Mesenchymal stem cell (in vitro differentiated cells and primary cell): ENCODE measurements at regions not wholly inside any gene's neighbourhood (a gene's known extent, or its start where the extent isn't known, plus 50 kb on each side); places are given as distances from the start of the nearest gene placed in this dataset.
"Not testable (repeated sequence)": the region's sequence is repeated elsewhere in the genome, so short reads cannot be mapped to it uniquely, and the experiment has no call there.

Source experiments
- DNase-seq: peaks from one replicate; pipeline ENCODE4 v3.0.0-alpha.2; 2013
- H2AFZ ChIP-seq: one replicate; pipeline ENCODE4 v1.6.1; 2013; ENCODE audit warnings: low read depth, mild to moderate bottlenecking, control low read depth, inconsistent platforms, low read length, moderate library complexity
- H2AK5ac ChIP-seq: 2 replicates; pipeline ENCODE4 v1.6.1; 2013; ENCODE audit warnings: low read length, moderate library complexity, mild to moderate bottlenecking, inconsistent platforms; ENCODE audit not compliant: severe bottlenecking
- H2BK120ac ChIP-seq: one replicate; pipeline ENCODE4 v1.6.1; 2013; ENCODE audit warnings: low read depth, mild to moderate bottlenecking, inconsistent platforms, low read length, moderate library complexity
- H2BK12ac ChIP-seq, 2 experiments: one replicate each; pipeline ENCODE4 v1.6.1; 2013; ENCODE audit warnings: inconsistent platforms in 2 of 2, low read length in 2 of 2, mild to moderate bottlenecking in 2 of 2, moderate library complexity in 2 of 2, control low read depth in 1 of 2
- H2BK15ac ChIP-seq: one replicate; pipeline ENCODE4 v1.6.1; 2013; ENCODE audit warnings: mild to moderate bottlenecking, low read depth, inconsistent platforms; ENCODE audit not compliant: poor library complexity, severe bottlenecking
- H2BK5ac ChIP-seq: 2 replicates; pipeline ENCODE4 v1.6.1; 2013; ENCODE audit warnings: low read depth, mild to moderate bottlenecking, low read length, control low read depth, inconsistent platforms; ENCODE audit not compliant: poor library complexity, severe bottlenecking
- H3K14ac ChIP-seq, 2 experiments: one replicate each; pipeline ENCODE4 v1.6.1; 2013; ENCODE audit warnings: inconsistent platforms in 2 of 2, low read length in 2 of 2, control low read depth in 1 of 2, mild to moderate bottlenecking in 1 of 2, moderate library complexity in 1 of 2
- H3K18ac ChIP-seq, 2 experiments: one replicate each; pipeline ENCODE4 v1.6.1; 2013; ENCODE audit warnings: inconsistent platforms in 2 of 2, low read length in 2 of 2, control low read depth in 1 of 2, low read depth in 1 of 2, mild to moderate bottlenecking in 1 of 2
- H3K23ac ChIP-seq, 2 experiments: one replicate each; pipeline ENCODE4 v1.6.1; 2013; ENCODE audit warnings: inconsistent platforms in 2 of 2, low read length in 2 of 2, mild to moderate bottlenecking in 2 of 2, moderate library complexity in 2 of 2, control low read depth in 1 of 2
- H3K27ac ChIP-seq: 2 replicates; pipeline ENCODE4 v1.5.1; 2013; ENCODE audit warnings: mild to moderate bottlenecking, moderate library complexity, low read length, control low read depth, inconsistent platforms; ENCODE audit not compliant: poor library complexity, severe bottlenecking
- H3K27me3 ChIP-seq, 2 experiments: 2 replicates each; pipeline versions ENCODE4 v1.6.1 to v1.7.0; 2013; ENCODE audit warnings: low read length in 2 of 2, mild to moderate bottlenecking in 2 of 2, moderate library complexity in 2 of 2, control low read depth in 1 of 2, inconsistent platforms in 1 of 2; ENCODE audit not compliant: control insufficient read depth in 1 of 2, insufficient read depth in 1 of 2
- H3K36me3 ChIP-seq, 2 experiments: 2 replicates each; pipeline versions ENCODE4 v1.6.1 to v1.7.0; 2013; ENCODE audit warnings: low read length in 2 of 2, control low read depth in 1 of 2, inconsistent platforms in 1 of 2, low read depth in 1 of 2, mild to moderate bottlenecking in 1 of 2; ENCODE audit not compliant: insufficient read depth in 2 of 2, control insufficient read depth in 1 of 2
- H3K4ac ChIP-seq, 2 experiments: one replicate each; pipeline ENCODE4 v1.6.1; 2013; ENCODE audit warnings: inconsistent platforms in 2 of 2, low read length in 2 of 2, mild to moderate bottlenecking in 2 of 2, moderate library complexity in 2 of 2, control low read depth in 1 of 2, low read depth in 1 of 2
- H3K4me1 ChIP-seq: 2 replicates; pipeline ENCODE4 v1.6.1; 2013; ENCODE audit warnings: low read depth, low read length, control low read depth; ENCODE audit not compliant: control insufficient read depth, insufficient read depth
- H3K4me2 ChIP-seq: 2 replicates; pipeline ENCODE4 v1.6.1; 2013; ENCODE audit warnings: low read length, mild to moderate bottlenecking, inconsistent platforms; ENCODE audit not compliant: poor library complexity, severe bottlenecking
- H3K4me3 ChIP-seq, 2 experiments: 2 replicates each; pipeline versions ENCODE4 v1.5.1 to v1.7.0; 2013; ENCODE audit warnings: low read length in 2 of 2, mild to moderate bottlenecking in 2 of 2, control low read depth in 1 of 2, low read depth in 1 of 2; ENCODE audit not compliant: insufficient read depth in 1 of 2
- H3K79me1 ChIP-seq: replicated peaks from 2 replicates; pipeline ENCODE4 v1.6.1; 2013; ENCODE audit warnings: mild to moderate bottlenecking, control low read depth, low read length, inconsistent platforms; ENCODE audit not compliant: poor library complexity, severe bottlenecking
- H3K9ac ChIP-seq: 2 replicates; pipeline ENCODE4 v1.7.0; 2013; ENCODE audit warnings: mild to moderate bottlenecking, low read length, moderate library complexity
- H3K9me3 ChIP-seq: 2 replicates; pipeline ENCODE4 v1.7.0; 2013; ENCODE audit warnings: mild to moderate bottlenecking, low read length; ENCODE audit not compliant: control insufficient read depth
- H4K8ac ChIP-seq: one replicate; pipeline ENCODE4 v1.6.1; 2013; ENCODE audit warnings: inconsistent platforms, mild to moderate bottlenecking, low read length, moderate library complexity
- H4K91ac ChIP-seq: one replicate; pipeline ENCODE4 v1.6.1; 2013; ENCODE audit warnings: mild to moderate bottlenecking, low read length, inconsistent platforms
- whole genome bisulfite sequencing: methylation state at CpG from one replicate; pipeline ENCODE4 v1.1.7; 2013; ENCODE audit warnings: mixed read lengths; 5-methylcytosine and 5-hydroxymethylcytosine counted together

DNA sequence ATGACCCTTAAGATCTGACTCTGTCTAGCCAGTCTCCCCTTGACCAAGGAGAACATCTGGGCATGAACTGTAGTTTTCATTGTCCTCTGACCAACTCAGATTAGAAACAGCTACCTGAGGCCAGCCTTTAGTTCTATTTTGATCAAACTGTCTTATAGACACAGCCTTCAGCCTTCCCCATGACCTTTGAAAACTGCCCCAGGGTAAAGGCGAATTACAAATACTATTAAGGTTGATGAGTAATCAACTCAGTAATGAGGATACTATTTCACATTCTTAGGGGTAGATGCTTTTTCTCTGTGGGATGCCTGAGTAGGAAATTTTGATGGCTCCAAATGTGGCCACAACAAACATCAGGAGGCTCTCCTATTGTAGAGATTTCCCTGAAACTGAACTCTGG, 125.8 kb upstream of the ERV3-1 start:
- H3K9me3 ChIP-seq, H3K4me1 ChIP-seq, H4K8ac ChIP-seq, H2BK120ac ChIP-seq, H3K9ac ChIP-seq, H3K79me1 ChIP-seq, H3K4me2 ChIP-seq, H3K4ac ChIP-seq, H2AK5ac ChIP-seq, H2BK5ac ChIP-seq, H3K27me3 ChIP-seq, H3K27ac ChIP-seq, DNase-seq, H3K23ac ChIP-seq, H3K14ac ChIP-seq, H3K36me3 ChIP-seq, H2BK15ac ChIP-seq, H3K18ac ChIP-seq, H2AFZ ChIP-seq, H2BK12ac ChIP-seq, H3K4me3 ChIP-seq, H4K91ac ChIP-seq: not testable (repeated sequence)
- WGBS = no CpG with 5 or more reads among the region's 1 CpG

DNA sequence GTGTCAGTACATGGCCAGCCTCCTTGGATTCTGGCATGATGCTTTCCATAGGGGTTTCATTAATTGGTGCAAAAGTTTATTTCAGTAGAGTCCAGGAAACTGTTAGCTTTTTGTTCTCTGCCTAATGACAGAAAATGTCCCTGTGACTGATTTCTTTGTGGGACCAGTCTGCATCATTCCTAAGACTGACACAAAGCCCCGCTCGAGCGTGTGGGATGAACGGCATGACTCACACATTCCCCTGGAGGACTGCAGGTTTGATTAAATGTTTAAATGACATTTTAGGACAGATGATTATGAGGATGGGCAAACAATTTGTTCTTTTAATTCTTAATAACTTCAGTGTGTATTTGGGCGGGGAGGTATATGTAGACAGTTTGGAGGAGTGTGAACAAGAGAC, 120.9 kb upstream of the ERV3-1 start:
- DNase-seq, H2BK15ac ChIP-seq, H3K14ac ChIP-seq, H3K18ac ChIP-seq, H2BK5ac ChIP-seq, H4K91ac ChIP-seq, H4K8ac ChIP-seq, H3K36me3 ChIP-seq, H2AK5ac ChIP-seq, H3K4ac ChIP-seq, H3K27ac ChIP-seq, H3K23ac ChIP-seq, H2AFZ ChIP-seq, H3K4me2 ChIP-seq, H3K27me3 ChIP-seq, H2BK12ac ChIP-seq, H2BK120ac ChIP-seq, H3K4me3 ChIP-seq, H3K9me3 ChIP-seq, H3K79me1 ChIP-seq, H3K9ac ChIP-seq, H3K4me1 ChIP-seq: not testable (repeated sequence)
- no CpG with 5 or more reads among the region's 5 CpGs for WGBS

DNA sequence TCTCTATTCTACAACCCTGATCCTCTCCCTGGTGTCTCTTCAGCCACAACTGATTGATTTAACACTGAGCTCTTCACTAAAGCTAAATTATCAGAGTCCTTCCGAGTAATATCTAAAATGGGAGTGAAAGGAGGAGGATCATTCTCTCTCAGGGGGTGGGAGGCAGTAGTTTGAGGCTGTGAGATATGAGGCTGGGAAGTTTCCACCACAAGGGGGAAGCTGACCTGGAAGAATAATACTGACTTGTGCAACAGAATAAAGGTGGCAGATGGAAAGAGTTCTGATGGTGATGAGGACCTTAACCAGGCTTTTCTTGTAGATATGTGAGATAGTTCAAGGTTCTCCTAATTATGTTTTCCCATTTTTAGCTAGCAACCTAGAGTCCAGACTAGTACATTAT, 118.1 kb upstream of the ERV3-1 start:
- H3K23ac ChIP-seq, H3K4me2 ChIP-seq, H3K9me3 ChIP-seq, H2BK15ac ChIP-seq, H3K36me3 ChIP-seq, H3K4me1 ChIP-seq, H3K9ac ChIP-seq, H3K14ac ChIP-seq, H3K4me3 ChIP-seq, H4K8ac ChIP-seq, H2BK12ac ChIP-seq, H2AFZ ChIP-seq, DNase-seq, H4K91ac ChIP-seq, H3K27me3 ChIP-seq, H3K27ac ChIP-seq, H3K4ac ChIP-seq, H2BK5ac ChIP-seq, H3K18ac ChIP-seq, H2AK5ac ChIP-seq, H2BK120ac ChIP-seq, H3K79me1 ChIP-seq: not testable (repeated sequence)
- WGBS = no CpG with 5 or more reads among the region's 1 CpG

DNA sequence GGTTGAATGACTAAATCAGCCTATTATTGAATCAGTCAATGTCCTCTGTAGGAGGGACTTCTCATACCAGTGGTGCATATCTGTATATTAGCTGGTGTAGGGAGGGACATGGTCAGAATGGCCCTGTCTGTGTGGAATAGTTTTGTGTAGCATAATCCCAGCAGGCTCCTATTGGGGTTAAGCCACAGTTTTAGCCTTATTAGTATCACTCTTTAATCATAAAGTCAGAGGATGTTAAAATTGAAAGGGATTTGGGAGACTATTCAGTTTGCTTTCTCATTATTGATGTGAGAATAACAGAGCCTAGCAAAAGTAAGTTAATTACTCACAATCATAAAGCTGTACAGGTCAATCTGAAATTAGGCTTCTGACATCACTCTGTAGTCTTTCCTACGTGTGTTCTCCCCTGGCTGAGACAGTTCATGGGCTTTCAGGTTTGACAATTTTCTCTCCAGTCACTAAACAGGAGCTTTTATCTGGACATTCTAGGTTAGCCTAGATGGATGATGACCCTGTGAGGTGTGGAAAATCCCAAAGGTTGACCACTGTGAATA, 99.2 kb upstream of the ERV3-1 start:
- H3K23ac ChIP-seq, H2BK15ac ChIP-seq, DNase-seq, H3K4me2 ChIP-seq, H3K9me3 ChIP-seq, H3K79me1 ChIP-seq, H4K8ac ChIP-seq, H3K27me3 ChIP-seq, H2AFZ ChIP-seq, H2BK5ac ChIP-seq, H3K14ac ChIP-seq, H3K27ac ChIP-seq, H3K9ac ChIP-seq, H3K18ac ChIP-seq, H3K4ac ChIP-seq, H3K36me3 ChIP-seq, H2AK5ac ChIP-seq, H2BK120ac ChIP-seq, H4K91ac ChIP-seq, H2BK12ac ChIP-seq, H3K4me3 ChIP-seq, H3K4me1 ChIP-seq: not testable (repeated sequence)
- WGBS = 58% methylated on average over 1 of the region's 1 CpG
